ENCODE measurements at regions not wholly inside any gene's neighbourhood (a gene's known extent, or its start where the extent isn't known, plus 50 kb on each side); places are given as distances from the start of the nearest gene placed in this dataset.

DNA sequence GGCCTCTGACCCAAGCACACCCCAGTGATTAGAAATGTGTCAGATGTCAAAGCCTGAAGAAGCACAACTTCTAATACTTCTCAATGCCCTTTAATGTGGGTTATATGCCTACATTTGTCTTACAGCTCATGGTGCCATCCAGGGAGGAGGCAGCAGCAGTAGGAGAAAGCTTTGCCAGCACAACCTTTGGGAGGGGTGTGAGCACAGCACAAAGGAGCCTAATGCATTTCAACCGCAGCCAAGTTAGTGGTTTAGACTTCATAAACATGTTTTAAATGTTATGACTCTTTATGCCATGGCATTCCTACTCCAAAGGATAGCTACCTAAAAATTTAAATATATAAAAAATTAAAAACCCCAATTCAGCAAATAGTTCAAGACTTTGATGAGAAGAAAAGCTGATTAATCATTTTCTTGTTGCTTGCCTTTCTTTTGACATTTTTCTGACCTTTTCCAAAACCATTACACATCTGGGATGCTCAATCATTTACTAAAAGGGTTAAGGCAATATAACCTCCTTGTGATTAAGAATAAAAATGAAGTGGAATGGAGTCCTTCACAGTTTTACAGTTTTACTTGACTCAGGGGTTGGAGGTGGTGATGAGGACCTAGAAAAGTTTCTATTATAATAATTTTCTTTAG is 142.7 kb downstream of the DLEU7 start:
- DNase-seq (ENCODE audit: insufficient read length, low spot score) (no peak), FAIRE-seq (no peak)
- TF ChIP-seq PAX5 (IDR thresholded peaks at IDR 0.05; ENCODE audit: insufficient read depth, low read length, severe bottlenecking) (no peak), SPI1 (IDR thresholded peaks at IDR 0.05; ENCODE audit: low read depth, low read length) (no peak), POLR2AphosphoS5 (IDR thresholded peaks at IDR 0.05; ENCODE audit: low read depth, low read length) (no peak), POU2F2 (IDR thresholded peaks at IDR 0.05; ENCODE audit: low read depth, low read length) (no peak), POLR2A (IDR thresholded peaks at IDR 0.05; ENCODE audit: low read depth, low read length) (no peak), TAF1 (IDR thresholded peaks at IDR 0.05; ENCODE audit: low read depth, low read length) (no peak)

DNA sequence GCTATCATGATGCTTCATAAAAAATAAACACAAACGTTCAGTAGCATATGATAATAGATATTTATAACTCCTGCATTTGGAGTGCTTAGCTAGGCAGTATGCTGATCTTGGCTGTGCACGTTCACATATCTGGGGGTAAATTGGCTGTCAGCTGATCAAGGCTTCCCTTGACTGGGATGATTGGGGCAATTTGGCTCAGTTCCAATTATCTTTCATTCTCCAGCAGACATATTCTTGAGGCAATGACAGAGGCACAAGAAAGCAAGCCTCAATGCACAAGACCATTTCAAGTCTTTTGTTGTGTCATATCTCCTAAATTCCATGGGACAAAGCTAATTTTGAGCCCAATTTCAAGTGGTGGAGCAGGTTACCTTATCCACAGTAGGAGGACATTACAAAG is 142.0 kb downstream of the DLEU7 start:
- no peak for DNase-seq (ENCODE audit: insufficient read length, low spot score)
- TF ChIP-seq PAX5 (IDR thresholded peaks at IDR 0.05; ENCODE audit: insufficient read depth, low read length, severe bottlenecking) (no peak), SPI1 (IDR thresholded peaks at IDR 0.05; ENCODE audit: low read depth, low read length) (no peak), TAF1 (IDR thresholded peaks at IDR 0.05; ENCODE audit: low read depth, low read length) (no peak), POLR2AphosphoS5 (IDR thresholded peaks at IDR 0.05; ENCODE audit: low read depth, low read length) (no peak), POLR2A (IDR thresholded peaks at IDR 0.05; ENCODE audit: low read depth, low read length) (no peak), POU2F2 (IDR thresholded peaks at IDR 0.05; ENCODE audit: low read depth, low read length) (no peak)
- no peak for FAIRE-seq

DNA sequence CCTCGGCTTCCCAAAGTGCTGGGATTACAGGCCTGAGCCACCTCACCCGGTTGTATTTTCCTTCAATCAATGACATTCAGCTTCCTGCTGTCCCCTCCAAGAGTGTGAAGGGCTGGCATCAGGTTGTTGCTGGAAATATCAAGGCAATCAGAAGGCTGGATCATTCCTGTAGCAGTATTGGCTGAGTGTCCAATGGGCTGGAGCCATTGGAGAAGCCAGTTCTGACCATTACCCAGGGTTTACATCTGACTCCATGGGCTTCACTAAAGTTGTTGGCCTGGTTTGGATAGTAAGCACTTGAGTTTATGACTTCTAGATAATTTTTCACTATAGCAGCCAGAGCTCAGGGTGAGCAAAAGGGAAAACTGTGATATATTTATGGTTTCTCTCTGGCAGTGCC is 137.0 kb downstream of the DLEU7 start:
- TF ChIP-seq PAX5 (IDR thresholded peaks at IDR 0.05; ENCODE audit: insufficient read depth, low read length, severe bottlenecking) (no peak), SPI1 (IDR thresholded peaks at IDR 0.05; ENCODE audit: low read depth, low read length) (no peak), POLR2AphosphoS5 (IDR thresholded peaks at IDR 0.05; ENCODE audit: low read depth, low read length) (no peak), POU2F2 (IDR thresholded peaks at IDR 0.05; ENCODE audit: low read depth, low read length) (no peak), TAF1 (IDR thresholded peaks at IDR 0.05; ENCODE audit: low read depth, low read length) (no peak), POLR2A (IDR thresholded peaks at IDR 0.05; ENCODE audit: low read depth, low read length) (no peak)
- FAIRE-seq, result no peak

DNA sequence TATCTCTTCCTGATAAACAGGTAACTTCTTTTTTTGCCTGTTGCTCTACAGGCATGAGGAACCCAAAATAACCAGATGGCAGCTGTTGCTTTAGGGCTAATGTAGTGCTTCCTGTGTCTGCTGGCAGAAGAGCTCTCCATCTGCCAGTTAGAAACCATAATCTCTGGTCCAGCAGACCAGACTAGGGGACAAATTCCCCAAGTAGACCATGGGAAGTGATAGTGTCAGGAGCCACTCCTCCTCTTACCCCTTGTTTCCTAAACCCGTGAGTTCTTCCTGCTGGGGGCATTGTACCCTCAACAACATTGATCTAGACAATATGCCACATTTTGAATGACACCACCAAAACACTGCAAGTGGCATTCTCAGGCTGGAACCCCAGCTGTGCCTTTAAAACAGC is 135.9 kb downstream of the DLEU7 start:
- DNase-seq (ENCODE audit: insufficient read length, low spot score) (no peak), FAIRE-seq (no peak)
- TF ChIP-seq POU2F2 (IDR thresholded peaks at IDR 0.05; ENCODE audit: low read depth, low read length) (no peak), POLR2AphosphoS5 (IDR thresholded peaks at IDR 0.05; ENCODE audit: low read depth, low read length) (no peak), POLR2A (IDR thresholded peaks at IDR 0.05; ENCODE audit: low read depth, low read length) (no peak), TAF1 (IDR thresholded peaks at IDR 0.05; ENCODE audit: low read depth, low read length) (no peak), SPI1 (IDR thresholded peaks at IDR 0.05; ENCODE audit: low read depth, low read length) (no peak), PAX5 (IDR thresholded peaks at IDR 0.05; ENCODE audit: insufficient read depth, low read length, severe bottlenecking) (no peak)

More for the DNA sequence above, 137.0 kb downstream of the DLEU7 start:
- DNase-seq (ENCODE audit: insufficient read length, low spot score), result no peak

DNA sequence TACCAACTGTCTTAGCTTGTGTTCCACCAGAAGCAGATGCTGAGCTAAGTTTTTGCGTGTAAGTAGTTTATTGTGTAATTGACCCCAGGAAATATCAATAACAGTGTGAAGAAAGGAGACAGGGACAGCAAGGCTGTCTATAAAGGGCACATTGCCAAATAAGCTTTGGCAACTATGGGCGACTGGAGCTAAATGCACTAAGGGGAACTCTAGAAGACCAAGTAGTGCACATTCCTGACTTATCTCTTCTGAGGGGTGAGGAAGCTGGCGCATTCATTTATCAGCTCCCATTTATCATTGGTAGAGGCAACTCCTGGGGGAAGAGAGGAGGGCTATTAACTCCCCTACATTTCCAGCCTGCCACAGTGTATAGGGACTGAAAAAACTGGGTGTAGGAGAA is 135.0 kb downstream of the DLEU7 start:
- no peak for TF ChIP-seq SPI1 (IDR thresholded peaks at IDR 0.05; ENCODE audit: low read depth, low read length)
- no peak for TF ChIP-seq POLR2A (IDR thresholded peaks at IDR 0.05; ENCODE audit: low read depth, low read length)
- no peak for TF ChIP-seq PAX5 (IDR thresholded peaks at IDR 0.05; ENCODE audit: insufficient read depth, low read length, severe bottlenecking)
- no peak for TF ChIP-seq POU2F2 (IDR thresholded peaks at IDR 0.05; ENCODE audit: low read depth, low read length)
- no peak for TF ChIP-seq POLR2AphosphoS5 (IDR thresholded peaks at IDR 0.05; ENCODE audit: low read depth, low read length)
- no peak for TF ChIP-seq TAF1 (IDR thresholded peaks at IDR 0.05; ENCODE audit: low read depth, low read length)
- DNase-seq (ENCODE audit: insufficient read length, low spot score), result no peak
- FAIRE-seq, result no peak

DNA sequence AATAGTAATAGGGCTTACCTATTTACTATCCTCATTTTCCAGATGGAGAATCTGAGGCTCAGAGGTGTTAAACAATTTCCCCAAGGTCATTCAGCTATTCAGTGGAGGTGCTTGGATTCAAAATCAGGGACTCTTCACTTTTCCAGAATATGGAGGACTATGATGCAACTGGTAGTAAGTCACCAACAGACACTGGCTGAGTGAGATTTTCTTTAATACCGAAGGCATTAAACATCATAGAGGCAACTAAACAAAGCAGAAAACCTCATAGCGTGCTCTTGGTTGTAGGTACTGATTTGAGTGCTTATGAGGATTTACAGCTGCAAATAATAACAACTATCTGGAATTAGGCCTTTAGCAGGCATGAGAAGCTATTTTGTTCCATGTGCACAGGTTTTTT is 134.4 kb downstream of the DLEU7 start:
- no peak for FAIRE-seq
- DNase-seq (ENCODE audit: insufficient read length, low spot score), result no peak
- TF ChIP-seq POU2F2 (IDR thresholded peaks at IDR 0.05; ENCODE audit: low read depth, low read length) (no peak), PAX5 (IDR thresholded peaks at IDR 0.05; ENCODE audit: insufficient read depth, low read length, severe bottlenecking) (no peak), TAF1 (IDR thresholded peaks at IDR 0.05; ENCODE audit: low read depth, low read length) (no peak), POLR2A (IDR thresholded peaks at IDR 0.05; ENCODE audit: low read depth, low read length) (no peak), POLR2AphosphoS5 (IDR thresholded peaks at IDR 0.05; ENCODE audit: low read depth, low read length) (no peak), SPI1 (IDR thresholded peaks at IDR 0.05; ENCODE audit: low read depth, low read length) (no peak)

DNA sequence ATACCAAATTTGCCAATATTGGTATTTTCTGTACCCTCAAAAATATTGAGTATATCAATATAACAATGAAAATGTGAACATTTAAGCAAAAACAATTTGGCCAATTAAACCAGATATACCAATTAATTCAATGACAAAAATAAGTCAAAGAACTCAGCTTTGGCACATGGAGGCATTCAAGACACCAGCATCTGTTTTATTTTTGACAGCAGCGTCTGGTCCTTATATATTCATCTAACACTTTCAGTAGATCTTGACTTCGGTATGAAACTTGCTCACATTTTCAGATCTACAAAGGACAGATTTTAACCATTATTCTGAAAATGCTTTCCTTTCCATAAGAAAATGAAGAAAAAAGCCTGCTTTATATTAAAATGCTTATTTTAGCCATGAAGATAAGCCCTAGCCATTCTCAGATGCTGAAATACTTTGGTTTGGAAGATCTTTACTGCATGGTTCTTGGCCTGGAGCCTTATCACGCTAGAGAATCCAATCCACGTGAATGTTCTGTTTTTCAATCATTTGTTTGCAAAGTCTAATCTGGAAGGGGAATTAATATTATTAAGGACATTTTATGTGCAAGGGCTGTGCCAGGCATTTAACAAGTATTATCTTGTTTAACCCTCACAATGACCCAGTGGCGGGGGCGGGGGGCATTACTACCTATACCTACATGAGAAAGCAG is 132.2 kb downstream of the DLEU7 start:
- FAIRE-seq, result no peak
- TF ChIP-seq POLR2AphosphoS5 (IDR thresholded peaks at IDR 0.05; ENCODE audit: low read depth, low read length), result no peak
- no peak for TF ChIP-seq SPI1 (IDR thresholded peaks at IDR 0.05; ENCODE audit: low read depth, low read length)
- DNase-seq (ENCODE audit: insufficient read length, low spot score), result no peak

DNA sequence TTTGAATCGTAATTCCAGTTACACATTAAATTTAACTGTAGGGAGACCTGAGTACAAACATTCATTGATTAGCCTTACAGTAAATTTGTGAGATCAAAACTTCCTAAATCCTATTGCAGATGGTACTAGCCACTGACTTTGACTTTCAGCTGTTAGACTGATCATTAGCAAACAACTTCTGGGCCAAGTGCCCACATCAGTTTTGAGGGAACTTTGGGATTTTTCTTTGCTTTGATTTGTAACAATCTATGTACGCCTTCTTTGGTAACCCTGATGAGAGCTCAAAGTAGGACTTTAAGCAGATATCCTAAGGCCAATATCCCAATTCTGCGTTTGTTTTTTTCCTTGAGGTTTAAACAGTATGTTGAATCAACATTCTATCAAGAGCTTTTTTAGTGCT is 131.5 kb downstream of the DLEU7 start:
- FAIRE-seq, result no peak
- no peak for TF ChIP-seq PAX5 (IDR thresholded peaks at IDR 0.05; ENCODE audit: insufficient read depth, low read length, severe bottlenecking)
- no peak for TF ChIP-seq POLR2AphosphoS5 (IDR thresholded peaks at IDR 0.05; ENCODE audit: low read depth, low read length)
- no peak for TF ChIP-seq POU2F2 (IDR thresholded peaks at IDR 0.05; ENCODE audit: low read depth, low read length)
- TF ChIP-seq POLR2A (IDR thresholded peaks at IDR 0.05; ENCODE audit: low read depth, low read length), result no peak
- TF ChIP-seq SPI1 (IDR thresholded peaks at IDR 0.05; ENCODE audit: low read depth, low read length), result no peak
- no peak for TF ChIP-seq TAF1 (IDR thresholded peaks at IDR 0.05; ENCODE audit: low read depth, low read length)
- no peak for DNase-seq (ENCODE audit: insufficient read length, low spot score)

DNA sequence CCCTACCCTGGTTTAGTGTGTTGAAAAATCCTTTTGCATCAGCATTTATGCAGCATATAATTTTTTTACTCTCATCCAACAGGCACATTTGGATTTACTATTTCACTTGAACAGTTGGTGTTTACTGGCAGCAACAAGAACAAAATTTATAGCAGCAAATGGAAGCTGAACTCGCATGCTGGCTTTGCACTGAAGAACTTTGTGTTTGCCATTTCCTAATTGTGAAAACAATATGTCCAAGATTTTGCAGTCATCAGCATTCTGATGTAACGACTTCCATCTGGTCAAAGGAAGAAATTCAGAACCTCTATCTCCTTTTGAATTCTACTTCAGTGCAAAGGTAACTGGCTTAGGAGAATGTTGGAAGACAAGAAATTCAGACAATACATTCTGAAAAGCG is 131.0 kb downstream of the DLEU7 start:
- no peak for TF ChIP-seq TAF1 (IDR thresholded peaks at IDR 0.05; ENCODE audit: low read depth, low read length)
- no peak for TF ChIP-seq POLR2AphosphoS5 (IDR thresholded peaks at IDR 0.05; ENCODE audit: low read depth, low read length)
- DNase-seq (ENCODE audit: insufficient read length, low spot score) (no peak), FAIRE-seq (no peak)

DNA sequence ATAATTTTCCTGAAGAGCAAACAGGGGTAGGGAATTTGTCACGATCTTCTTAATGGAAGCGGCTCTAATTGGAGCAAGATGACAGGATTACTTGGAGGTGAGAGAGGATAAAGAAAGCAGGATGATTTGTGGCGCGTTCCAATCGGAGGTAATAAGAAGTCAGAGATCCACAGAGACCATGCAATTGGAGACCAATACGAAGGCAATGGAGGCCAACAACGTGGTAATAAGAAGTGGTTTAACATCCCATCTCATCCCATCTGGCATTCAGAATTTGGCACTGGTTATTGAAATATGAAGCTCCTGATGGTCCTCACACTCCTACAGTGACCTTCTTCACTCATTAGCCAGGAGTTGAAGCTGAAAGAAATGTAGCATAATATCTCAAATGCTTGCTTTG is 130.6 kb downstream of the DLEU7 start:
- no peak for DNase-seq (ENCODE audit: insufficient read length, low spot score)
- TF ChIP-seq TAF1 (IDR thresholded peaks at IDR 0.05; ENCODE audit: low read depth, low read length) (no peak), PAX5 (IDR thresholded peaks at IDR 0.05; ENCODE audit: insufficient read depth, low read length, severe bottlenecking) (no peak), POU2F2 (IDR thresholded peaks at IDR 0.05; ENCODE audit: low read depth, low read length) (no peak), SPI1 (IDR thresholded peaks at IDR 0.05; ENCODE audit: low read depth, low read length) (no peak), POLR2AphosphoS5 (IDR thresholded peaks at IDR 0.05; ENCODE audit: low read depth, low read length) (no peak), POLR2A (IDR thresholded peaks at IDR 0.05; ENCODE audit: low read depth, low read length) (no peak)
- FAIRE-seq, result no peak

Data from GM12891 (cell line).